NCI-H1436 (cell line): ENCODE measurements at regions not wholly inside any gene's neighbourhood (a gene's known extent, or its start where the extent isn't known, plus 50 kb on each side); places are given as distances from the start of the nearest gene placed in this dataset.
"Not testable (repeated sequence)": the region's sequence is repeated elsewhere in the genome, so short reads cannot be mapped to it uniquely, and the experiment has no call there.

Experiments used
- DNase-seq: peaks from one replicate; lab custom pipeline; 2025; lab: John Stamatoyannopoulos, UW

GRCh38 chr12:124070394-124071074, 97.5 kb downstream of the ZNF664 start:
- not testable (repeated sequence) for DNase-seq

- no peak for DNase-seq
These were observed 98.0 kb downstream of the ZNF664 start for GRCh38 chr12:124071075-124071443.

GRCh38 chr12:124073356-124074035, 100.5 kb downstream of the ZNF664 start:
- DNase-seq = no peak

- DNase-seq = no peak
These were observed 102.8 kb downstream of the ZNF664 start for GRCh38 chr12:124075841-124076240.

GRCh38 chr12:124077701-124078100, 104.7 kb downstream of the ZNF664 start:
- no peak for DNase-seq

- DNase-seq = no peak
These were observed 105.8 kb downstream of the ZNF664 start for GRCh38 chr12:124078800-124079199.

GRCh38 chr12:124080649-124081048, 107.6 kb downstream of the ZNF664 start:
- DNase-seq = no peak

GRCh38 chr12:124082012-124082411, 109.0 kb downstream of the ZNF664 start:
- DNase-seq = no peak

GRCh38 chr12:124082687-124083086, 109.7 kb downstream of the ZNF664 start:
- no peak for DNase-seq

- no peak for DNase-seq
These were observed 110.7 kb downstream of the ZNF664 start for GRCh38 chr12:124083708-124084107.

- DNase-seq = no peak
These were observed 112.6 kb downstream of the ZNF664 start for GRCh38 chr12:124085419-124086296.

- DNase-seq = no peak
These were observed 113.4 kb downstream of the ZNF664 start for GRCh38 chr12:124086299-124086898.

- DNase-seq = no peak
These were observed 114.4 kb downstream of the ZNF664 start for GRCh38 chr12:124087266-124088051.

GRCh38 chr12:124088217-124088907, 115.3 kb downstream of the ZNF664 start:
- DNase-seq = no peak

GRCh38 chr12:124089181-124089914, 116.3 kb downstream of the ZNF664 start:
- DNase-seq = not testable (repeated sequence)

GRCh38 chr12:124091835-124092234, 118.8 kb downstream of the ZNF664 start:
- no peak for DNase-seq

GRCh38 chr12:124092532-124092931, 119.5 kb downstream of the ZNF664 start:
- DNase-seq = not testable (repeated sequence)

GRCh38 chr12:124093297-124093696, 120.3 kb downstream of the ZNF664 start:
- DNase-seq = no peak

- DNase-seq = no peak
These were observed 121.2 kb downstream of the ZNF664 start for GRCh38 chr12:124094188-124094587.

GRCh38 chr12:124094733-124095132, 121.7 kb downstream of the ZNF664 start:
- DNase-seq = peak; percentile 55
